Transverse colon (tissue), 4 donors: ENCODE measurements at regions not wholly inside any gene's neighbourhood (a gene's known extent, or its start where the extent isn't known, plus 50 kb on each side); places are given as distances from the start of the nearest gene placed in this dataset.

Experiments
- DNase-seq: peaks from one replicate; pipeline ENCODE4 v3.0.0-alpha.2; 2019
- H3K27ac ChIP-seq, 4 donors: fragments of 200-600 bp; sonication (generic); 2 replicates each; pipeline ENCODE4 v1.5.1; 2016 to 2018; ENCODE audit warnings: inconsistent platforms in 4 of 4
- H3K27me3 ChIP-seq: fragments of 200-600 bp; sonication (generic); 2 replicates; pipeline ENCODE4 v1.5.1; 2017; ENCODE audit warnings: inconsistent platforms
- H3K36me3 ChIP-seq, 4 donors: fragments of 200-600 bp; sonication (generic); 2 replicates each; pipeline ENCODE4 v1.5.1; 2017 to 2019; ENCODE audit warnings: inconsistent platforms in 4 of 4
- H3K4me1 ChIP-seq, 4 donors: fragments of 200-600 bp; sonication (generic); 2 replicates each; pipeline ENCODE4 v1.5.1; 2017 to 2020; ENCODE audit warnings: inconsistent platforms in 4 of 4
- H3K4me3 ChIP-seq, 4 donors: fragments of 200-600 bp; sonication (generic); 1 replicate in 1 of 4; 2 replicates in 3 of 4; pipeline versions ENCODE4 v1.5.1 to v1.6.1; 2017 to 2019; ENCODE audit warnings: inconsistent platforms in 4 of 4
- H3K9me3 ChIP-seq, 2 donors: fragments of 200-600 bp; sonication (generic); 2 replicates each; pipeline ENCODE4 v1.5.1; 2017 to 2019; ENCODE audit warnings: inconsistent platforms in 2 of 2
- CTCF ChIP-seq, 5 experiments: fragments of 200-600 bp in 3 of 5; fragments of 450-650 bp in 2 of 5; sonication (generic) in 3 of 5; IDR thresholded peaks; 1 replicate in 2 of 5; 2 replicates in 3 of 5; pipeline ENCODE4 v1.5.1; 2016 to 2017; ENCODE audit warnings: antibody characterized with exemption in 5 of 5, inconsistent platforms in 3 of 5, mild to moderate bottlenecking in 2 of 5, moderate library complexity in 1 of 5
- EP300 ChIP-seq: sonication (generic); formaldehyde crosslinking; IDR thresholded peaks from one replicate; pipeline ENCODE4 v1.6.1; 2017; ENCODE audit warnings: antibody characterized with exemption, low read depth
- POLR2A ChIP-seq: fragments of 450-650 bp; IDR thresholded peaks from one replicate; pipeline ENCODE4 v1.6.1; 2016; ENCODE audit warnings: antibody characterized with exemption, mild to moderate bottlenecking, moderate library complexity
- POLR2AphosphoS5 ChIP-seq, 3 donors: sonication (generic); formaldehyde crosslinking; IDR thresholded peaks; one replicate each; pipeline ENCODE4 v1.6.1; 2016; ENCODE audit warnings: antibody characterized with exemption in 3 of 3
- WGBS, 2 donors: methylation state at CpG; one replicate each; pipeline ENCODE4 v1.1.5; 2018; ENCODE audit warnings: low coverage in 1 of 2; 5-methylcytosine and 5-hydroxymethylcytosine counted together
- in situ Hi-C, 4 donors: fragments of 200-750 bp; cut with MboI; loops; one replicate each; pipeline versions ENCODE4 v1.15.0 to v1.15.1; 2017; ENCODE audit warnings: low sequenced_read_pairs in 3 of 4, low pct_ligation_motif_present in 1 of 4, low pct_unique_long_range_greater_than_20kb in 1 of 4
- intact Hi-C: fragments of 100-400 bp; cut with DNase I; formaldehyde crosslinking; loops from one replicate; pipeline ENCODE4 v1.15.1; 2023; ENCODE audit warnings: low total_unique reads

GRCh38 chr1:59138402-59138801 lies 158.5 kb upstream of the FGGY start:
- 54 to 66% methylated on average over 4 to 5 of the region's 5 CpGs for WGBS, 2 donors
- Histone ChIP-seq H3K27me3 (no peaks in the 10 kb centered on the region), H3K36me3 (no peaks in the 10 kb centered on the region), H3K9me3 (no peaks in the 10 kb centered on the region), H3K4me1 (peaks cover 0 to 19% (median 2%) of the 10 kb centered on the region in 4 donors), H3K27ac (no peak overlapping the region), H3K4me3 (no peak overlapping the region)
- intact Hi-C loops = no loop called here
- TF ChIP-seq EP300 = peak; percentile 21
- TF ChIP-seq POLR2AphosphoS5 (IDR thresholded peaks at IDR 0.05) = no peak
- DNase-seq = no peak
- in situ Hi-C loops = no loop called here

GRCh38 chr1:59139396-59139795 lies 157.5 kb upstream of the FGGY start:
- H3K27ac ChIP-seq = no peak overlapping the region
- H3K9me3 ChIP-seq = no peaks in the 10 kb centered on the region
- peaks cover 0 to 23% (median 2%) of the 10 kb centered on the region in 4 donors for H3K4me1 ChIP-seq
- WGBS, 2 donors = 97% methylated on average over 2 of the region's 2 CpGs; no CpG with 5 or more reads in 1 of the 2 donors
- no peaks in the 10 kb centered on the region for H3K36me3 ChIP-seq
- TF ChIP-seq CTCF (IDR thresholded peaks at IDR 0.05) (no peak), POLR2AphosphoS5 (IDR thresholded peaks at IDR 0.05) (no peak), POLR2A (no peak), EP300 (no peak)
- in situ Hi-C loops (no loop called here), intact Hi-C loops (no loop called here)
- no peaks in the 10 kb centered on the region for H3K27me3 ChIP-seq
- no peak overlapping the region for H3K4me3 ChIP-seq
- no peak for DNase-seq

- DNase-seq = no peak
- in situ Hi-C loops (no loop called here), intact Hi-C loops (no loop called here)
- Histone ChIP-seq H3K27ac (no peak overlapping the region), H3K4me1 (peaks cover 0 to 23% (median 4%) of the 10 kb centered on the region in 4 donors), H3K9me3 (no peaks in the 10 kb centered on the region), H3K27me3 (no peaks in the 10 kb centered on the region), H3K4me3 (no peak overlapping the region), H3K36me3 (no peaks in the 10 kb centered on the region)
- TF ChIP-seq POLR2A = no peak
- TF ChIP-seq POLR2AphosphoS5 (IDR thresholded peaks at IDR 0.05) = no peak
- TF ChIP-seq CTCF (IDR thresholded peaks at IDR 0.05) = no peak
- TF ChIP-seq EP300 = no peak
- WGBS, 2 donors = 65% methylated on average over 4 of the region's 4 CpGs; no CpG with 5 or more reads in 1 of the 2 donors
These were observed 155.5 kb upstream of the FGGY start for GRCh38 chr1:59141267-59141863.

- in situ Hi-C loops (no loop called here), intact Hi-C loops (no loop called here)
- Histone ChIP-seq H3K27ac (peak overlapping the region in 2 of 4 donors; percentile 26), H3K9me3 (no peaks in the 10 kb centered on the region), H3K4me3 (no peak overlapping the region), H3K36me3 (no peaks in the 10 kb centered on the region), H3K4me1 (peaks cover 0 to 31% (median 10%) of the 10 kb centered on the region in 4 donors), H3K27me3 (no peaks in the 10 kb centered on the region)
- no peak for TF ChIP-seq POLR2AphosphoS5 (IDR thresholded peaks at IDR 0.05)
- no peak for TF ChIP-seq POLR2A
- no peak for TF ChIP-seq EP300
- TF ChIP-seq CTCF (IDR thresholded peaks at IDR 0.05) = no peak
- 79 to 82% methylated on average over 8 to 9 of the region's 9 CpGs for WGBS, 2 donors
- no peak for DNase-seq
These were observed 154.4 kb upstream of the FGGY start for GRCh38 chr1:59142311-59143132.
